ENCODE measurements at regions not wholly inside any gene's neighbourhood (a gene's known extent, or its start where the extent isn't known, plus 50 kb on each side); places are given as distances from the start of the nearest gene placed in this dataset.

DNA sequence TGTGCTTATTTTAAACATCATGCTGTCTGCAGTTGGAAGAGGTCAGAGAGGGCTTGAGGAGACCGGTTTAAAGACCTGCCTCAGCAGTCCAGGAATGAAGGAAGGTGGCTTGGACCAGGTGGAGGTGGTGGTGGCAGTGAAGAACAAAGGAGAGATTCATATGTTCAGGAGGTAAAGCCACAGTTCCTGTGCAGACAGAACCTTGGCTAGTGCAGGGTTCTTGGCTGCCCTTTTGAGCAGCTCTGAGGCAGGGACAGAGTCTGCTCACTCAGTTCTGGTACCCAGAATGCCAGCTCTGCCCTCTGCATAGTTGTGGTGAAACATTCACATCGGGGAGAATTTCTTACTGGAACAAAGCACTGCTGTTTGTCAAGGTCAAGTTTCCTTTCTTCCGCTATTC, 669.7 kb upstream of the HS6ST1 start:
- Histone ChIP-seq H3K9me3 (ENCODE audit: control insufficient read depth, insufficient read depth, low read length) (no peaks in the 10 kb centered on the region), H3K27me3 (ENCODE audit: control insufficient read depth, low read length) (peaks cover 9% of the 10 kb centered on the region; the same call in 1 of the 2 replicates), H3K27ac (ENCODE audit: low read depth, low read length) (no peak overlapping the region), H3K4me3 (ENCODE audit: low read length) (no peak overlapping the region), H3K79me2 (ENCODE audit: control insufficient read depth, low read length) (no peaks in the 10 kb centered on the region), H3K36me3 (ENCODE audit: control insufficient read depth, low read length) (no peaks in the 10 kb centered on the region), H3K4me2 (ENCODE audit: low read length) (no peak overlapping the region), H3K9me2 (replicated peaks; ENCODE audit: control insufficient read depth, low read length) (no peaks in the 10 kb centered on the region; the same call in 1 of the 2 replicates), H3K4me1 (ENCODE audit: control insufficient read depth, low read length) (no peaks in the 10 kb centered on the region), H3F3A (ENCODE audit: control insufficient read depth, insufficient read depth) (no peaks in the 10 kb centered on the region), H4K20me1 (ENCODE audit: control insufficient read depth, insufficient read depth, low read depth, low read length) (no peaks in the 10 kb centered on the region)
- TF ChIP-seq CTCF (IDR thresholded peaks at IDR 0.05; ENCODE audit: low read depth, low read length, poor library complexity, severe bottlenecking) (no peak), EZH2phosphoT487 (IDR thresholded peaks at IDR 0.05; ENCODE audit: borderline replicate concordance, low read length) (no peak)

DNA sequence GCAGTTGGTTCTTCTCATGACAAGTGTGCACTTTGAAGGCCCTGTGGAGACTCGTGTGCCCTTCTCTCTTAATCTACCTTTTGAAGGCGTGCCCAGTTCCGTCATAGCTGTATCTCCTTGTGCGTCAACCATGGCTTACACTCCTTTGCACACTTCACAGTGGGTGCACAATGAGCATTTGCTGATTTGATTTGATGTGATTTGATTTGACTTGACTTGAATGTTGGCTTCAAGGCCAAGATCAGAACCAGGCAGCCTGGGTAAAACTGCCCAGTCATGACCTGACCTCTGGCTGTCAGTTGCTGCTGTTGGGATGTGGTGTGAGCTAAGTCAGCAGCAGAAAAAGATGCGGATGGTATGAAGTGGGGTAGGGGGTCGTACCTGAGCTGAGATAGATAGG, 670.3 kb upstream of the HS6ST1 start:
- H3K9me3 ChIP-seq (ENCODE audit: control insufficient read depth, insufficient read depth, low read length): no peaks in the 10 kb centered on the region
- no peaks in the 10 kb centered on the region for H3F3A ChIP-seq (ENCODE audit: control insufficient read depth, insufficient read depth)
- H3K27ac ChIP-seq (ENCODE audit: low read depth, low read length): no peak overlapping the region
- no peak overlapping the region for H3K4me2 ChIP-seq (ENCODE audit: low read length)
- TF ChIP-seq CTCF (IDR thresholded peaks at IDR 0.05; ENCODE audit: low read depth, low read length, poor library complexity, severe bottlenecking) (no peak), EZH2phosphoT487 (IDR thresholded peaks at IDR 0.05; ENCODE audit: borderline replicate concordance, low read length) (no peak)
- H3K27me3 ChIP-seq (ENCODE audit: control insufficient read depth, low read length): peaks cover 6% of the 10 kb centered on the region; the same call in 1 of the 2 replicates
- no peaks in the 10 kb centered on the region for H3K36me3 ChIP-seq (ENCODE audit: control insufficient read depth, low read length)
- no peaks in the 10 kb centered on the region for H3K4me1 ChIP-seq (ENCODE audit: control insufficient read depth, low read length)
- no peaks in the 10 kb centered on the region for H3K79me2 ChIP-seq (ENCODE audit: control insufficient read depth, low read length)
- no peak overlapping the region for H3K4me3 ChIP-seq (ENCODE audit: low read length)
- H4K20me1 ChIP-seq (ENCODE audit: control insufficient read depth, insufficient read depth, low read depth, low read length): no peaks in the 10 kb centered on the region
- no peaks in the 10 kb centered on the region for H3K9me2 ChIP-seq (replicated peaks; ENCODE audit: control insufficient read depth, low read length)

- H3K27me3 ChIP-seq (ENCODE audit: control insufficient read depth, low read length): peaks cover 6% of the 10 kb centered on the region; the same call in 1 of the 2 replicates
- no peak for TF ChIP-seq EZH2phosphoT487 (IDR thresholded peaks at IDR 0.05; ENCODE audit: borderline replicate concordance, low read length)
- no peak for TF ChIP-seq CTCF (IDR thresholded peaks at IDR 0.05; ENCODE audit: low read depth, low read length, poor library complexity, severe bottlenecking)
- no peaks in the 10 kb centered on the region for H3F3A ChIP-seq (ENCODE audit: control insufficient read depth, insufficient read depth)
- H3K36me3 ChIP-seq (ENCODE audit: control insufficient read depth, low read length): no peaks in the 10 kb centered on the region
- no peak overlapping the region for H3K4me2 ChIP-seq (ENCODE audit: low read length)
- no peaks in the 10 kb centered on the region for H3K9me3 ChIP-seq (ENCODE audit: control insufficient read depth, insufficient read depth, low read length)
- H3K4me3 ChIP-seq (ENCODE audit: low read length): no peak overlapping the region
- no peaks in the 10 kb centered on the region for H3K9me2 ChIP-seq (replicated peaks; ENCODE audit: control insufficient read depth, low read length)
- no peaks in the 10 kb centered on the region for H4K20me1 ChIP-seq (ENCODE audit: control insufficient read depth, insufficient read depth, low read depth, low read length)
- no peaks in the 10 kb centered on the region for H3K4me1 ChIP-seq (ENCODE audit: control insufficient read depth, low read length)
- H3K79me2 ChIP-seq (ENCODE audit: control insufficient read depth, low read length): no peaks in the 10 kb centered on the region
- H3K27ac ChIP-seq (ENCODE audit: low read depth, low read length): no peak overlapping the region
Measured at GRCh38 chr2:128995086-128995485, 676.4 kb upstream of the HS6ST1 start.

All from DOHH2 (cell line).